ENCODE measurements at regions not wholly inside any gene's neighbourhood (a gene's known extent, or its start where the extent isn't known, plus 50 kb on each side); places are given as distances from the start of the nearest gene placed in this dataset.

DNA sequence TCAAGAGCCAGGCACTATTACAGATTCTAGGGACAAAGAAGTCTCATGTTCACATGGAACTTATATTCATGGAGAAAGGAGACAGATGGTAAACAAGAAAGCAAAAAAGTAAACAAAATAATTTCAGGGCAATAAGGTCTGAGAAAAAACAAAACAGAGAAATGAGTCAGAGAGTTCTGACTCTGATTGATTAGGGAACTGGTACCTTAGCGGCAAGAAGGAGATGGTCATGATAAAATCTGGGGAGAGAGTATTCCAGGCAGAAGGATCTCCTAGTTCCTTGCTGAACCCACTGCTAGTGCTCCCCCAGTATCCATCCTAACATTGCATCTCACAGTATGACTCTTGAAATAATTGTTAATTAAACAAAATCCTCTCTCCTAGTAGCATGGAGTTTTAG is 161.8 kb upstream of the KLF7 start:
- H3K9me3 ChIP-seq: no peaks in the 10 kb centered on the region
- ATAC-seq (ENCODE audit: insufficient number of reproducible peaks, low FRiP score, low read depth) (no peak), DNase-seq (ENCODE audit: low spot score) (no peak)
- H3K36me3 ChIP-seq: no peaks in the 10 kb centered on the region
- no peak overlapping the region for H3K27ac ChIP-seq
- no peak for TF ChIP-seq CTCF (IDR thresholded peaks at IDR 0.05)
- no peaks in the 10 kb centered on the region for H3K4me1 ChIP-seq (ENCODE audit: control insufficient read depth in 1 of 2, low read depth in 2 of 2)
- H3K27me3 ChIP-seq (replicated peaks; ENCODE audit: insufficient read depth): no peaks in the 10 kb centered on the region
- no peak overlapping the region for H3K4me3 ChIP-seq

GRCh38 chr2:207328944-207329386 is 163.2 kb upstream of the KLF7 start:
- no peak for DNase-seq (ENCODE audit: low spot score)
- ATAC-seq (ENCODE audit: insufficient number of reproducible peaks, low FRiP score, low read depth): no peak
- no peak overlapping the region for H3K27ac ChIP-seq
- peaks cover under 1 to 4% of the 10 kb centered on the region in 2 donors for H3K4me1 ChIP-seq (ENCODE audit: control insufficient read depth in 1 of 2, low read depth in 2 of 2)
- no peak overlapping the region for H3K4me3 ChIP-seq
- no peaks in the 10 kb centered on the region for H3K36me3 ChIP-seq
- no peaks in the 10 kb centered on the region for H3K27me3 ChIP-seq (replicated peaks; ENCODE audit: insufficient read depth)
- H3K9me3 ChIP-seq: no peaks in the 10 kb centered on the region
- no peak for TF ChIP-seq CTCF (IDR thresholded peaks at IDR 0.05)

- Histone ChIP-seq H3K4me3 (no peak overlapping the region), H3K4me1 (ENCODE audit: control insufficient read depth in 1 of 2, low read depth in 2 of 2) (peaks cover 11 to 19% of the 10 kb centered on the region in 2 donors), H3K9me3 (no peaks in the 10 kb centered on the region), H3K27ac (no peak overlapping the region), H3K36me3 (no peaks in the 10 kb centered on the region), H3K27me3 (replicated peaks; ENCODE audit: insufficient read depth) (no peaks in the 10 kb centered on the region)
- TF ChIP-seq CTCF (IDR thresholded peaks at IDR 0.05): no peak
- DNase-seq (ENCODE audit: low spot score) (peak; percentile 38), ATAC-seq (ENCODE audit: insufficient number of reproducible peaks, low FRiP score, low read depth) (peak; percentile 52)
Measured at GRCh38 chr2:207330912-207331311, 165.2 kb upstream of the KLF7 start.

GRCh38 chr2:207331674-207332073 is 165.9 kb upstream of the KLF7 start:
- Histone ChIP-seq H3K4me3 (no peak overlapping the region), H3K27me3 (replicated peaks; ENCODE audit: insufficient read depth) (no peaks in the 10 kb centered on the region), H3K4me1 (ENCODE audit: control insufficient read depth in 1 of 2, low read depth in 2 of 2) (peaks cover 12 to 20% of the 10 kb centered on the region in 2 donors), H3K27ac (no peak overlapping the region), H3K9me3 (no peaks in the 10 kb centered on the region), H3K36me3 (no peaks in the 10 kb centered on the region)
- no peak for ATAC-seq (ENCODE audit: insufficient number of reproducible peaks, low FRiP score, low read depth)
- DNase-seq (ENCODE audit: low spot score): no peak
- TF ChIP-seq CTCF (IDR thresholded peaks at IDR 0.05): no peak

DNA sequence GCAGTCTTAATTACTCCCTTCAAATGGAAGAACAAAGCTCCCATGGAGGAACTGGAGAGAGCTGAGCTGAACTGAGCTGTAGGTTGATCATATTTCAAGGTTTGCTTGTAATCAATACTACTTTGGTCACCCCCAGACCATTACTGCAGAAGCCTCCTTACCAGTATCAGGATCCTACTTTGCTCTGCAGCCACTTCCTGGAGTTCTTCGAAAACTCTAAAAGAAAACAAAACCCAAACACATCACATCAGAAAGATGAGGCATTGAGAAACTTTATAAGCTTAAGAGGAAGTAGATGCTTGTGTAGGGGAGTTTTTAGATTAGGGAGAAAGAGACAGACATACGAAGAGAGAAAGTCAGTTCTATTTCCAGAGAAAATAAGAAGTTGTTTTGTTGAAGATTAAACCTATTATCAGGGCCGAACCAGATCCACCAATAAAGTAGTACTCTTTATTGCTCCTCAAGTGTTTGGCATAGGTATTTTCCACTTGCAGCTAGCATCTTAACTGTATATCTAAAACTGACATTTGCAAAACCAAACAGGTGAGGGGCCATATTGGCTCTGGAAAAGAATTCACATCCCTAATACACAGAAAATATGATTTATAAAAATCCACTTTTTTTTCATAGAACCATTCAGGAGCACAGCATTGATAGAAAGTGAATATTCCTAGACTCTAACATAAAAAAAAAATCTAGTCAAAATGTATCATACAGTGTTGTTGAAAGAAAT is 166.9 kb upstream of the KLF7 start:
- DNase-seq (ENCODE audit: low spot score) (no peak), ATAC-seq (ENCODE audit: insufficient number of reproducible peaks, low FRiP score, low read depth) (no peak)
- TF ChIP-seq CTCF (IDR thresholded peaks at IDR 0.05): no peak
- Histone ChIP-seq H3K9me3 (no peaks in the 10 kb centered on the region), H3K4me3 (no peak overlapping the region), H3K4me1 (ENCODE audit: control insufficient read depth in 1 of 2, low read depth in 2 of 2) (peaks cover 12 to 20% of the 10 kb centered on the region in 2 donors), H3K27me3 (replicated peaks; ENCODE audit: insufficient read depth) (no peaks in the 10 kb centered on the region), H3K27ac (no peak overlapping the region), H3K36me3 (no peaks in the 10 kb centered on the region)

Measured in thoracic aorta (tissue), 2 donors.